Erythroblast (primary cell): ENCODE measurements at regions not wholly inside any gene's neighbourhood (a gene's known extent, or its start where the extent isn't known, plus 50 kb on each side); places are given as distances from the start of the nearest gene placed in this dataset.
"Not testable (repeated sequence)": the region's sequence is repeated elsewhere in the genome, so short reads cannot be mapped to it uniquely, and the experiment has no call there.

ENCODE experiments used
- DNase-seq, 2 experiments: peaks; one replicate each; lab custom pipeline; 2025; lab: John Stamatoyannopoulos, UW
- GATA1 ChIP-seq: IDR thresholded peaks from 2 replicates; pipeline ENCODE4 v1.6.1; 2011; ENCODE audit warnings: low read depth, mild to moderate bottlenecking, control low read depth, low read length, moderate library complexity
- POLR2A ChIP-seq: IDR thresholded peaks from 2 replicates; pipeline ENCODE4 v1.6.1; 2011; ENCODE audit warnings: mild to moderate bottlenecking, low read length

GRCh38 chr7:70887186-70887585, 244.8 kb upstream of the GALNT17 start:
- no peak for DNase-seq
- no peak for TF ChIP-seq GATA1
- no peak for TF ChIP-seq POLR2A

- DNase-seq: no peak
- TF ChIP-seq POLR2A (no peak), GATA1 (no peak)
Measured at GRCh38 chr7:70890147-70890969, 241.6 kb upstream of the GALNT17 start.

DNA sequence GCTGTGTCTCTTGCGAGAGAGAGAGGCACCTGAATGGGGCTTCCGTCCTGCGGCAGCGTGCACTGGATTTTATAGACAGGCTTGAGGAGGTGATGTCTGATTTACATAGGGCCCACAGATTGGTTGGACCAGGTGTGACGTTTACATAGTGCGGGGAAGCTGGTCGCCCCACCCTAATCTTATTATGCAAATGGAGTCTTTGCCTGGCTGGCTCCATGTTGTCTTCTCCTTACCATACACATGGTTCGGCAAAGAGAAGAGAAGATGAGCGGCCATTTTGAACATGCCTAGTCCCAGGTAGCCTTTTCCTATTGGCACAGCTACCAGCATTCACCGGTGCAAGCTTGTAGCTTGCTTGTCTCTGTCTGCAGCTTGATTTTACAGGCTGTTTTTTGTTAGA, 238.5 kb upstream of the GALNT17 start:
- TF ChIP-seq POLR2A: no peak
- no peak for TF ChIP-seq GATA1
- no peak for DNase-seq

GRCh38 chr7:70893971-70894715, 237.8 kb upstream of the GALNT17 start:
- no peak for DNase-seq
- no peak for TF ChIP-seq POLR2A
- no peak for TF ChIP-seq GATA1

DNA sequence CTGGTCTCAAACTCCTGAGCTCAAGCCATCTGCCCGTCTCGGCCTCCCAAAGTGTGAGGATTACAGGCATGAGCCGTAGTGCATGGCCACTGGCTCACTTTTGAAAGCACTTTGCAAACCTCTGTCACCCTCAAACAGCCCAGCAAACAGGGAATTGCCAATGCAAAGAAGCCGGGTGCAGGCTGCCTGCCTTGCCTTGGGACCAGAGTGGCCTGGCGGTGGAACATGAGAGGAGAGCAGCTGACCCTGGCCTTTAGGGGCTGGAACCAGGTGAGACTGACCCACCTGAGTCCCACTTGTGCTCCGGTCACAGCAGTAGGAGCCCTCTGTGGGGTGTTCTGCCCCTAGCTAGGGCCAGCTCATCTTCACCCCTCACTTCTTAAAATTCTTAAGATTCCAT, 237.1 kb upstream of the GALNT17 start:
- no peak for DNase-seq
- TF ChIP-seq POLR2A: no peak

- not testable (repeated sequence) for DNase-seq
Measured at GRCh38 chr7:70895337-70896200, 236.4 kb upstream of the GALNT17 start.

DNA sequence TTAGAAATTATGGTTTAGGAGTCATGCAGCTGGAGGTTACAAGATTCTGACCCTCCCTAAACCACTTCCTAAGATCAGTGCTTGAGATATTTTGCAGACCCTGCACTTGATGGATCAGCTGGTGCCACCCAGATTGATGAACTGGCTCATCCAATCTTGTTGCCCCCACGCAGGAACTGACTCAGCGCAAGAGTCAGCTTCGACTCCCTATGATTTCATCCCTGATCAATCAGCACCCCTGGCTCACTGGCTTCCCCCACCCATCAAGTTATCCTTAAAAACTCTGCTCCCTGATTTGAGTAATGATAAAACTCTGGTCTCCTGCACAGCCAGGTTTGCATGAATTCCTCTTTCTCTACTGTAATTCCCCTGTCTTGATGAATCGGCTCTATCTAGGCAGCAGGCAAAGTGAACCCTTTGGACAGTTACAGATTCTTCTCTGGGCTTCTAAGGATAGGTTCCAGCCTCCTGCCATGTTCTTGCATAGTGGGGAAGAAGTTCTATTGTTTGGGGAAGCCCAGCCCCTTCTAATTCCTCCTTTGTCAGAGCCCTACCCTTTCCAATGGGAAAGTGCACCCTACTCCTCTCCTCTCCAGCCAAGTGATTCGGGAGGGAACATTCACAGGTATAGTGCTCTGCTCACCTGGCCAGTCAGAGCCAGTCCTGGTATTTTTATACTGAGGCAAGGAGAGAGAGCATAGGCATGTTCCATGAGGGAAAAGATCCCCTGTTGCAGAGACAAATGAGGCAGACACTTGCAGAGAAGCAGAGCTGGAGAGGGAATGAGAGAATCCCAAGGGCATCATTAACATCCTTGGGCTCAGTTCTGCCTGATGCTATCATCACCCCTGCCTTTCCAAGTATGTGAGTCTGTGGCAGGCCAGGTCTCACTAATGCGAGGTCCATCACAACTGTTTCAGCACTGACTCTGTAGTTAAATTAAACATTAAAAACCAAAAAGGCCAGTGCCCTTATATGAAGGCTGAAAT, 224.4 kb upstream of the GALNT17 start:
- DNase-seq: no peak
- TF ChIP-seq GATA1 (no peak), POLR2A (no peak)

DNA sequence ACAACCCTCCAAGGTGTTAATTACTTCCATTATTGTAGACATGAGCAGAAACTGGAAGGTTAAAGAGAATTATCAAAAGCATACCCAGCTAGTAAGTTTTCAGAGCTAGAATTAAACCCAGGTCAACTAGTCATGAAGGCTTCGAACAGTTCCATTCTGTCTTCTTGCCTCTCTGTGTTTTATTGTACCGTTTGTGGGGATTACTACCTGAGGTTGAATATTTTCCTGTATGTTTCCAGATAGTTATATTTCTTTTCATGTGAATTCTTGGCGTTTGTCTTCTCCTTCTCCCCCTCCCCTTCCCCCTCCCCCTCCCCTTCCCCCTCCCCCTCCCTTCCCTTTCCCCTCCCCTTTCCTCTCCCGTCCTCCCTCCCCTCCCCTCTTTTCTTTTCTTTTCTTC, 218.0 kb upstream of the GALNT17 start:
- TF ChIP-seq POLR2A (no peak), GATA1 (no peak)
- no peak for DNase-seq

DNA sequence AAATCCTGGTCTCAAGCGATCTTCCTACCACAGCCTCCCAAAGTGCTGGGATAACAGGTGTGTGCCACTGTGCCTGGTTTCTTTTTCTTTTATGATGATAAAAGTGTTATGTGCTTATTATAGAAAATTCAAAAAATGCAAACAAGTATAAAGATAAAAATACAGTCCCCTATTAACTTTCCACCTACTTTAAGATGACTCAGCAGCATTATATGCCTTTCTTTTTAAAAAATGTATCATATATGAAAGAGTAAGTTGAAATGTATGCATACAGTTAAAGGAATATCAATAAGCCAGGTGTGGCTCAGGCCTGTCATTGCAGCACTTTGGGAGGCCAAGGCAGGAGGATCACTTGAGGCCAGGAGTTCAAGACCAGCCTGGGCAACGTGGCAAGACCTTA, 216.9 kb upstream of the GALNT17 start:
- TF ChIP-seq POLR2A: no peak
- TF ChIP-seq GATA1: no peak

DNA sequence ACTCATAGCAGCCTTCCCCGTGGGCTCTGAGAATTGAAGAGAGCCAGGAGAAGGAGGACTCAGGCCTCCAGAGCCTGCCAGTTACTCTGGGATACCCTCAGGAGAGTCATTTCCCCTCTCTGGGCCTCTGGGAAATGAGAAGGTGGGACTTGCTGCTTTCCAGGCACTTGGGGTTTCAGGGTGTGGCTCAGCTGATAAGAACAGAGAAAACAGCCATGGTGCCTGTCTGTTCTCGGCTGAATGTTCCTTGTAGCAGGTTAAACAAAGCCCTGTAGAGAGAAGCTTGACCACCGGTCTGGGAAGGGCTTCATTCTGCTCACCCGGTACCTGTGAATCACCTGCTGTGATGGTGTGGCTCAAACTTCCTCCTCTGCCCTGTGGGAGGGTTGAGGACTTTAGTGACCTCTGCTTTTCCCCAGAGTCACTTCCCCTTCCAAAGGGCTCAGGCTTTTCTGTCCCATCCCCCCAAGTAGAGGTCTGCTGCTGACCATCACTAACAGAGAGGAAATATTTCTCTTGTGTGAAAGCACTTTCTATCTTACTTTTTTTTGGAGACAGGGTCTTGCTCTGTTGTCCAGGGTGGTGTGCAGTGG, 212.4 kb upstream of the GALNT17 start:
- DNase-seq: no peak
- TF ChIP-seq POLR2A (no peak), GATA1 (no peak)

More for the DNA sequence above, 216.9 kb upstream of the GALNT17 start:
- DNase-seq: no peak

DNA sequence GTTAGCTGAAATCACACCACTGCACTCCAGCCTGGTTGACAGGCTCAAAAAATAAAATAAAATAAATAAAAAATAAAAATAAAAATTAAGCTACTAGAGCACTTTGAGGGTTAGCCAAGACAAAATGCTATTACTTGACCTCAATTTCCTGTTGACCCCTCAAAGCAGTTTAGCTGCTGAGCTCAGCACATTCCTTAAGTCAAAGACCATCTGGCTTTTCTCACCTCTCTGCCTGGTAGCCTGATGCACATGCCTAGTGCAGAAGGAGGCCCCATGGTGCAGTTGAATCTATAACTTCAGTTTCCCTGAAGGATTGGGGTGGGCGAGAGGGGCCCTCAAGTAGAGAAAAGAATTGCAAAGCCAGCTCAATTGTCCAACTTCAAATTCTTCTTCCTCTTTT, 211.1 kb upstream of the GALNT17 start:
- no peak for DNase-seq
- TF ChIP-seq GATA1 (no peak), POLR2A (no peak)

GRCh38 chr7:70923181-70923845, 208.6 kb upstream of the GALNT17 start:
- TF ChIP-seq GATA1: no peak
- no peak for TF ChIP-seq POLR2A
- no peak for DNase-seq
